GM23338 (cell line): ENCODE measurements at regions not wholly inside any gene's neighbourhood (a gene's known extent, or its start where the extent isn't known, plus 50 kb on each side); places are given as distances from the start of the nearest gene placed in this dataset.

Experiments used
- ATAC-seq: fragments of 200-7000 bp; cut with Tn5 transposase; 3 replicates; pipeline ENCODE4 v1.9.1; 2020
- DNase-seq: peaks from one replicate; pipeline ENCODE4 v3.0.0-alpha.2; 2015; ENCODE audit warnings: low spot score
- H2AFZ ChIP-seq: fragments of 200-600 bp; sonication (generic); 2 replicates; pipeline ENCODE4 v1.8.0; 2016; ENCODE audit warnings: antibody characterized with exemption, mild to moderate bottlenecking, moderate library complexity
- H3F3A ChIP-seq: fragments of 200-600 bp; sonication (generic); replicated peaks from 2 replicates; pipeline ENCODE4 v1.8.0; 2017; ENCODE audit warnings: antibody characterized with exemption, mixed run types, low read depth
- H3K27ac ChIP-seq: fragments of 200-600 bp; sonication (generic); 2 replicates; pipeline ENCODE4 v1.6.1; 2016; ENCODE audit warnings: low read depth
- H3K27me3 ChIP-seq: fragments of 200-600 bp; sonication (generic); 2 replicates; pipeline ENCODE4 v1.8.0; 2016; ENCODE audit warnings: mild to moderate bottlenecking, mixed run types, moderate library complexity; ENCODE audit not compliant: insufficient read depth
- H3K36me3 ChIP-seq: fragments of 200-600 bp; sonication (generic); 2 replicates; pipeline ENCODE4 v1.8.0; 2016; ENCODE audit warnings: mild to moderate bottlenecking; ENCODE audit not compliant: insufficient read depth
- H3K4me1 ChIP-seq: fragments of 200-600 bp; sonication (generic); 2 replicates; pipeline ENCODE4 v1.8.0; 2016; ENCODE audit warnings: mild to moderate bottlenecking, moderate library complexity; ENCODE audit not compliant: insufficient read depth
- H3K4me2 ChIP-seq: fragments of 200-600 bp; sonication (generic); 2 replicates; pipeline ENCODE4 v1.7.1; 2017; ENCODE audit warnings: mixed run types
- H3K4me3 ChIP-seq: fragments of 200-600 bp; sonication (generic); 2 replicates; pipeline ENCODE4 v1.6.1; 2016; ENCODE audit warnings: mixed run types
- H3K79me2 ChIP-seq: fragments of 200-600 bp; sonication (generic); replicated peaks from 2 replicates; pipeline ENCODE4 v1.8.0; 2017; ENCODE audit warnings: mild to moderate bottlenecking; ENCODE audit not compliant: insufficient read depth
- H3K9me2 ChIP-seq: fragments of 200-600 bp; sonication (generic); 2 replicates; pipeline ENCODE4 v1.8.0; 2017; ENCODE audit not compliant: insufficient read depth
- H4K20me1 ChIP-seq: fragments of 200-600 bp; sonication (generic); replicated peaks from 2 replicates; pipeline ENCODE4 v1.8.0; 2017; ENCODE audit warnings: mild to moderate bottlenecking; ENCODE audit not compliant: insufficient read depth
- H3K27ac Mint-ChIP-seq: 2 replicates; pipeline ENCODE4 v1.8.0; 2020; ENCODE audit warnings: inconsistent platforms, mild to moderate bottlenecking, moderate library complexity, mixed read lengths
- H3K27me3 Mint-ChIP-seq: 3 replicates; pipeline ENCODE4 v1.8.0; 2022; ENCODE audit warnings: low read depth, mild to moderate bottlenecking, moderate library complexity, mixed read lengths, inconsistent platforms; ENCODE audit not compliant: insufficient read depth, poor library complexity
- H3K36me3 Mint-ChIP-seq: 3 replicates; pipeline ENCODE4 v1.8.0; 2021; ENCODE audit warnings: low read depth, mild to moderate bottlenecking, inconsistent platforms, moderate library complexity, mixed read lengths
- H3K4me1 Mint-ChIP-seq: 3 replicates; pipeline ENCODE4 v1.8.0; 2020; ENCODE audit warnings: mild to moderate bottlenecking, inconsistent platforms, mixed read lengths
- H3K4me3 Mint-ChIP-seq: 3 replicates; pipeline ENCODE4 v1.8.0; 2021; ENCODE audit warnings: moderate library complexity, mild to moderate bottlenecking, inconsistent platforms, mixed read lengths
- H3K9me3 Mint-ChIP-seq: 3 replicates; pipeline ENCODE4 v1.8.0; 2020; ENCODE audit warnings: moderate library complexity, mild to moderate bottlenecking, inconsistent platforms, mixed read lengths
- CTCF ChIP-seq, 2 experiments: fragments of 200-600 bp in 1 of 2; sonication (generic) in 1 of 2; conservative IDR thresholded peaks; 2 replicates each; pipeline versions ENCODE4 v1.5.1 to v1.6.1; 2016 to 2017; ENCODE audit warnings: antibody characterized with exemption in 2 of 2, low read depth in 2 of 2, mild to moderate bottlenecking in 2 of 2, moderate library complexity in 1 of 2
- EZH2 ChIP-seq: fragments of 200-600 bp; sonication (generic); IDR thresholded peaks from one replicate; pipeline ENCODE4 v1.8.0; 2017; ENCODE audit warnings: antibody characterized with exemption, mild to moderate bottlenecking, low read depth; ENCODE audit not compliant: unreplicated experiment
- JUNB ChIP-seq: IDR thresholded peaks from one replicate; pipeline ENCODE4 v1.6.1; 2016; ENCODE audit warnings: antibody characterized with exemption; ENCODE audit not compliant: unreplicated experiment
- NANOG ChIP-seq: IDR thresholded peaks from 2 replicates; pipeline ENCODE4 v1.6.1; 2016; ENCODE audit warnings: antibody characterized with exemption, borderline replicate concordance
- STAT1 ChIP-seq: IDR thresholded peaks from one replicate; pipeline ENCODE4 v1.6.1; 2016; ENCODE audit warnings: antibody characterized with exemption; ENCODE audit not compliant: unreplicated experiment
- ZNF114 ChIP-seq: fragments of 250-450 bp; sonication (Bioruptor Pico); IDR thresholded peaks from 2 replicates; pipeline ENCODE4 v1.5.0; 2020; ENCODE audit warnings: mild to moderate bottlenecking, moderate library complexity
- ZNF462 ChIP-seq: fragments of 250-450 bp; sonication (Bioruptor Pico); IDR thresholded peaks from 2 replicates; pipeline ENCODE4 v1.5.0; 2020; ENCODE audit warnings: mild to moderate bottlenecking, moderate library complexity

- TF ChIP-seq CTCF (conservative IDR thresholded peaks at IDR 0.05; ENCODE audit: low read depth in 2 of 2), result no peak
These were observed 170.7 kb upstream of the XIST start (continued) for GRCh38 chrX:74023203-74023602.

GRCh38 chrX:74018253-74018652 lies 165.7 kb upstream of the XIST start:
- Histone ChIP-seq H2AFZ (no peak overlapping the region), H3F3A (no peaks in the 10 kb centered on the region), H3K36me3 (no peaks in the 10 kb centered on the region), H3K27me3 (no peaks in the 10 kb centered on the region), H3K79me2 (no peaks in the 10 kb centered on the region), H3K27ac (no peak overlapping the region), H3K9me2 (no peaks in the 10 kb centered on the region; the same call in 1 of the 2 replicates), H4K20me1 (no peaks in the 10 kb centered on the region), H3K4me3 (no peak overlapping the region), H3K4me1 (no peaks in the 10 kb centered on the region), H3K4me2 (no peak overlapping the region)
- H3K9me3 Mint-ChIP-seq, result peaks cover 38% of the 10 kb centered on the region
- ATAC-seq (no peak), DNase-seq (no peak)
- no peak overlapping the region for H3K4me3 Mint-ChIP-seq
- peaks cover 1% of the 10 kb centered on the region for H3K27me3 Mint-ChIP-seq
- H3K4me1 Mint-ChIP-seq, result no peaks in the 10 kb centered on the region
- H3K36me3 Mint-ChIP-seq, result peaks cover 50% of the 10 kb centered on the region
- no peak for TF ChIP-seq NANOG
- no peak for TF ChIP-seq STAT1
- no peak for TF ChIP-seq ZNF114 (CRISPR knock-in tag)
- TF ChIP-seq EZH2, result no peak
- TF ChIP-seq ZNF462 (CRISPR knock-in tag), result no peak
- TF ChIP-seq JUNB, result no peak
- H3K27ac Mint-ChIP-seq, result no peak overlapping the region
